HepG2 (cell line): ENCODE measurements at regions not wholly inside any gene's neighbourhood (a gene's known extent, or its start where the extent isn't known, plus 50 kb on each side); places are given as distances from the start of the nearest gene placed in this dataset.

Experiments used
- ATAC-seq: fragments of 200-7000 bp; cut with Tn5 transposase; 3 replicates; pipeline ENCODE4 v1.9.1; 2020; ENCODE audit warnings: mild to moderate bottlenecking, moderate library complexity
- BruUV-seq: library from RNA; stranded (reverse); fragments of 400-500 nt; replicated peaks from 2 replicates; lab custom pipeline; 2021; lab: Mats Ljungman, UMichigan
- CTCF ChIA-PET: fragments of 300-600 bp; formaldehyde crosslinking; extraction: SDS; loops from one replicate; lab custom pipeline; 2021; ENCODE audit warnings: low total read pairs, inconsistent platforms, low intra/inter-chr PET ratio; lab: Yijun Ruan, JAX
- POLR2A ChIA-PET: fragments of 350-600 bp; sonication (Branson Sonifier 250); formaldehyde crosslinking; loops from one replicate; lab custom pipeline; 2020; ENCODE audit warnings: antibody characterized with exemption, inconsistent platforms; lab: Yijun Ruan, JAX
- DNase-seq: peaks from one replicate; pipeline ENCODE4 v3.0.0-alpha.2; 2015; ENCODE audit warnings: low spot score
- FAIRE-seq: peaks from 3 replicates; lab custom pipeline; 2011; peaks lifted over from hg19 to GRCh38; lab: Jason Lieb, UNC
- H2AFZ ChIP-seq: one replicate; pipeline ENCODE4 v1.6.1; 2011; ENCODE audit warnings: low read length, inconsistent platforms
- H3K27ac ChIP-seq: fragments of 300-600 bp; 3 replicates; pipeline ENCODE4 v1.8.0; 2011; ENCODE audit warnings: mixed run types, mild to moderate bottlenecking, mixed read lengths, low read length, inconsistent platforms; ENCODE audit not compliant: insufficient read depth; ENCODE audit errors: extremely low read length
- H3K27me3 ChIP-seq, 2 experiments: fragments of 200-600 bp in 1 of 2; 2 replicates in 1 of 2; 3 replicates in 1 of 2; pipeline versions ENCODE4 v1.6.0 to v1.8.0; 2011; ENCODE audit warnings: low read length in 2 of 2, mild to moderate bottlenecking in 2 of 2, moderate library complexity in 2 of 2, inconsistent platforms in 1 of 2; ENCODE audit not compliant: insufficient read depth in 2 of 2, control insufficient read depth in 1 of 2
- H3K36me3 ChIP-seq, 2 experiments: fragments of 200-600 bp in 1 of 2; replicated peaks in 1 of 2; 2 replicates in 1 of 2; 3 replicates in 1 of 2; pipeline versions ENCODE4 v1.5.1 to v1.8.0; 2011; ENCODE audit warnings: low read length in 2 of 2, inconsistent platforms in 1 of 2; ENCODE audit not compliant: insufficient read depth in 2 of 2, control insufficient read depth in 1 of 2
- H3K4me1 ChIP-seq: 2 replicates; pipeline ENCODE4 v1.5.1; 2012; ENCODE audit warnings: low read length, inconsistent platforms; ENCODE audit not compliant: insufficient read depth
- H3K4me2 ChIP-seq: 2 replicates; pipeline ENCODE4 v1.6.0; 2011; ENCODE audit warnings: low read depth, low read length, inconsistent platforms
- H3K4me3 ChIP-seq, 3 experiments: fragments of 200-600 bp in 1 of 3; sonication (generic), shearing (Covaris generic) in 1 of 3; replicated peaks in 1 of 3; 2 replicates each; pipeline ENCODE4 v1.5.1; 2011 to 2016; ENCODE audit warnings: low read length in 3 of 3, inconsistent platforms in 2 of 3, low read depth in 2 of 3, mild to moderate bottlenecking in 2 of 3, control low read depth in 1 of 3, mixed read lengths in 1 of 3; ENCODE audit not compliant: insufficient read depth in 1 of 3
- H3K79me2 ChIP-seq: one replicate; pipeline ENCODE4 v1.6.1; 2011; ENCODE audit warnings: low read length, inconsistent platforms; ENCODE audit not compliant: insufficient read depth
- H3K9ac ChIP-seq: 2 replicates; pipeline ENCODE4 v1.6.0; 2011; ENCODE audit warnings: mild to moderate bottlenecking, low read depth, low read length, inconsistent platforms; ENCODE audit not compliant: insufficient read depth
- H3K9me3 ChIP-seq: 2 replicates; pipeline ENCODE4 v1.5.1; 2012; ENCODE audit warnings: mild to moderate bottlenecking, low read length
- H4K20me1 ChIP-seq: 2 replicates; pipeline ENCODE4 v1.6.0; 2011; ENCODE audit warnings: inconsistent platforms, mild to moderate bottlenecking, low read length, moderate library complexity; ENCODE audit not compliant: insufficient read depth
- CHD2 ChIP-seq: IDR thresholded peaks from 2 replicates; pipeline ENCODE4 v1.6.1; 2011; ENCODE audit warnings: low read depth, low read length, improper control_type of control experiment
- CSRNP2 ChIP-seq: sonication (generic); formaldehyde crosslinking; conservative IDR thresholded peaks from 2 replicates; pipeline ENCODE4 v1.8.0; 2022; ENCODE audit warnings: low read depth, missing genetic modification reagents
- ESRRA ChIP-seq: sonication (generic); formaldehyde crosslinking; IDR thresholded peaks from 2 replicates; pipeline ENCODE4 v1.5.1; 2020; ENCODE audit warnings: mild to moderate bottlenecking, low read depth, missing genetic modification reagents
- FUBP1 ChIP-seq: sonication (generic); formaldehyde crosslinking; IDR thresholded peaks from 2 replicates; pipeline ENCODE4 v1.5.1; 2020; ENCODE audit warnings: missing genetic modification reagents, mild to moderate bottlenecking, borderline replicate concordance
- ISX ChIP-seq: sonication (generic); formaldehyde crosslinking; conservative IDR thresholded peaks from 2 replicates; pipeline ENCODE4 v1.5.0; 2020; ENCODE audit warnings: missing genetic modification reagents
- KDM2A ChIP-seq: sonication (generic); formaldehyde crosslinking; IDR thresholded peaks from 2 replicates; pipeline ENCODE4 v1.4.0; 2020; ENCODE audit warnings: low read depth, missing genetic modification reagents, borderline replicate concordance
- KLF9 ChIP-seq: IDR thresholded peaks from 2 replicates; pipeline ENCODE4 v1.6.1; 2016; ENCODE audit warnings: low read depth
- MIXL1 ChIP-seq: IDR thresholded peaks from 2 replicates; pipeline ENCODE4 v1.6.1; 2016
- NFE2L1 ChIP-seq: sonication (generic); formaldehyde crosslinking; IDR thresholded peaks from 2 replicates; pipeline ENCODE4 v1.4.0; 2020; ENCODE audit warnings: missing genetic modification reagents, mild to moderate bottlenecking, borderline replicate concordance
- POLR2G ChIP-seq: fragments of 200-400 bp; formaldehyde crosslinking; IDR thresholded peaks from 2 replicates; pipeline ENCODE4 v1.6.1; 2018; ENCODE audit warnings: mild to moderate bottlenecking, low read depth, low read length, moderate library complexity
- PRDM10 ChIP-seq: sonication (generic); formaldehyde crosslinking; IDR thresholded peaks from 2 replicates; pipeline ENCODE4 v1.4.0; 2020; ENCODE audit warnings: low read depth, missing genetic modification reagents
- RBM22 ChIP-seq: fragments of 200-400 bp; formaldehyde crosslinking; optimal IDR thresholded peaks from 2 replicates; pipeline ENCODE3; 2017; ENCODE audit warnings: mild to moderate bottlenecking, low read length, moderate library complexity
- SNAI1 ChIP-seq: sonication (generic); formaldehyde crosslinking; IDR thresholded peaks from 2 replicates; pipeline ENCODE4 v1.5.0; 2020; ENCODE audit warnings: mild to moderate bottlenecking, missing genetic modification reagents, borderline replicate concordance
- ZNF251 ChIP-seq: sonication (generic); formaldehyde crosslinking; IDR thresholded peaks from 2 replicates; pipeline ENCODE4 v1.9.0; 2021; ENCODE audit warnings: mild to moderate bottlenecking, missing genetic modification reagents
- ZNF879 ChIP-seq: sonication (generic); formaldehyde crosslinking; IDR thresholded peaks from 2 replicates; pipeline ENCODE4 v1.8.1; 2023; ENCODE audit warnings: missing genetic modification reagents
- ZSCAN31 ChIP-seq: sonication (generic); formaldehyde crosslinking; IDR thresholded peaks from 2 replicates; pipeline ENCODE4 v1.5.0; 2020; ENCODE audit warnings: low read depth, mild to moderate bottlenecking, missing genetic modification reagents
- WGBS: methylation state at CpG from one replicate; pipeline ENCODE4 v1.1.6; 2017; ENCODE audit warnings: low lambda C conversion rate; 5-methylcytosine and 5-hydroxymethylcytosine counted together
- in situ Hi-C: cut with HindIII; loops from 2 replicates; pipeline ENCODE4 v1.10.0; 2017; ENCODE audit warnings: low pct_unique_long_range_greater_than_20kb; ENCODE audit not compliant: extremely low pct_ligation_motif_present
- intact Hi-C: fragments of 100-400 bp; cut with micrococcal nuclease; formaldehyde crosslinking; loops from one replicate; pipeline ENCODE4 v1.10.0; 2022; ENCODE audit not compliant: unreplicated experiment
- TF ChIP-seq, protein P1 (sequence below): sonication (generic); formaldehyde crosslinking; IDR thresholded peaks from 2 replicates; pipeline ENCODE4 v1.5.0; 2020; ENCODE audit warnings: mild to moderate bottlenecking, missing genetic modification reagents

DNA sequence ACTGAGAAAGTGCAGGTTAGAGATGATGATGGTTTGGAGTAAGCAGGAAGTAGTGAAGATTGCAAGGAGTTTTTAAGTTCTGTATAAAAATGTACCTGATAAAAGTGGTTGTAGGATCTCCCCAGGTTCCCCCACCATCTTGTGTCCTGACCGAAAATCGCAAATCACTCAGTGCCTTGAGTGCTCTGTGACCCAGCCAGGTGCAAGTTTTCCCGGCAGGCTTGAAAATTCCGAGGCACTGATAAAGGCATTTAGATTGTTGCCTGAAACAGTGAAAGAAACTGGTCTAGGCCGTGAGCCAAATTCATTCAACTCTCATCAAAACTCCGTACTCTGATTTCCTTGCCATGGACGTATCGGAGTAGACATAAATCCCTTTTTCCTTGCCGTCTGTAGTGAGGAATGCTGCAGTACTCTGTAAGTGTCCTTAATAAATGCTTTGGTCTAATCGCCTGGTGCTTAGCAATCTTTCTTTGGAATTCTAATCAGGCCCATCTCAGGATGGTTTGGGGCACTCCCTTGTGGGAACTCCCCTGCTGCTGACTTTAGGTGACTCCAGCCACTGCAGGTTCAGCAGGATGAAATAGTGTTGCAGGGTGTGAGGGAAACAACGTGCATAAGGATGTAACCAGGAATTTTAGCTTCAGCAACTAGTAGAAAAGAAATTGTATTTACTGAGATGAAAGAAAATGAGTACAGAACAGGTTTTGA lies 1199.8 kb upstream of the MAP3K7 start:
- no peaks in the 10 kb centered on the region for H3K4me1 ChIP-seq
- ATAC-seq (no peak), DNase-seq (no peak), FAIRE-seq (no peak)
- H3K79me2 ChIP-seq: no peaks in the 10 kb centered on the region
- POLR2A ChIA-PET: no interaction called here
- H3K9ac ChIP-seq: no peak overlapping the region
- H3K4me2 ChIP-seq: no peak overlapping the region
- no TSS peak for BruUV-seq
- CTCF ChIA-PET: no interaction called here
- no peak overlapping the region for H3K4me3 ChIP-seq
- no peak overlapping the region for H3K27ac ChIP-seq
- in situ Hi-C loops (no loop called here), intact Hi-C loops (no loop called here)
- no peak overlapping the region for H2AFZ ChIP-seq
- H3K9me3 ChIP-seq: no peaks in the 10 kb centered on the region; the same call in 1 of the 2 replicates
- WGBS: 35% methylated on average over 10 of the region's 11 CpGs
- no peaks in the 10 kb centered on the region for H3K36me3 ChIP-seq
- no peaks in the 10 kb centered on the region for H4K20me1 ChIP-seq
- H3K27me3 ChIP-seq: no peaks in the 10 kb centered on the region
- no peak for TF ChIP-seq ZSCAN31 (CRISPR knock-in tag)
- TF ChIP-seq KDM2A (CRISPR knock-in tag): no peak
- TF ChIP-seq ZNF879: no peak
- TF ChIP-seq FUBP1 (CRISPR knock-in tag): no peak
- no peak for TF ChIP-seq NFE2L1 (CRISPR knock-in tag)
- no peak for TF ChIP-seq KLF9 (CRISPR knock-in tag)
- TF ChIP-seq CHD2: no peak
- no peak for TF ChIP-seq MIXL1 (CRISPR knock-in tag)
- TF ChIP-seq ISX: no peak
- no peak for TF ChIP-seq CSRNP2 (CRISPR knock-in tag)
- TF ChIP-seq SNAI1: no peak
- TF ChIP-seq ZNF251: no peak
- no peak for TF ChIP-seq PRDM10
- TF ChIP-seq, protein P1, sequence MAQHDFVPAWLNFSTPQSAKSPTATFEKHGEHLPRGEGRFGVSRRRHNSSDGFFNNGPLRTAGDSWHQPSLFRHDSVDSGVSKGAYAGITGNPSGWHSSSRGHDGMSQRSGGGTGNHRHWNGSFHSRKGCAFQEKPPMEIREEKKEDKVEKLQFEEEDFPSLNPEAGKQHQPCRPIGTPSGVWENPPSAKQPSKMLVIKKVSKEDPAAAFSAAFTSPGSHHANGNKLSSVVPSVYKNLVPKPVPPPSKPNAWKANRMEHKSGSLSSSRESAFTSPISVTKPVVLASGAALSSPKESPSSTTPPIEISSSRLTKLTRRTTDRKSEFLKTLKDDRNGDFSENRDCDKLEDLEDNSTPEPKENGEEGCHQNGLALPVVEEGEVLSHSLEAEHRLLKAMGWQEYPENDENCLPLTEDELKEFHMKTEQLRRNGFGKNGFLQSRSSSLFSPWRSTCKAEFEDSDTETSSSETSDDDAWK (CRISPR knock-in tag): no peak
- no peak for TF ChIP-seq ESRRA (CRISPR knock-in tag)
- TF ChIP-seq RBM22: no peak
- TF ChIP-seq POLR2G: no peak
